GM19025 (cell line): ENCODE measurements at regions not wholly inside any gene's neighbourhood (a gene's known extent, or its start where the extent isn't known, plus 50 kb on each side); places are given as distances from the start of the nearest gene placed in this dataset.

Experiments used
- ATAC-seq: cut with Tn5 transposase; IDR thresholded peaks from one replicate; pipeline ENCODE4 v1.9.1; 2021; ENCODE audit warnings: mild to moderate bottlenecking, low read depth, moderate library complexity; ENCODE audit not compliant: unreplicated experiment

DNA sequence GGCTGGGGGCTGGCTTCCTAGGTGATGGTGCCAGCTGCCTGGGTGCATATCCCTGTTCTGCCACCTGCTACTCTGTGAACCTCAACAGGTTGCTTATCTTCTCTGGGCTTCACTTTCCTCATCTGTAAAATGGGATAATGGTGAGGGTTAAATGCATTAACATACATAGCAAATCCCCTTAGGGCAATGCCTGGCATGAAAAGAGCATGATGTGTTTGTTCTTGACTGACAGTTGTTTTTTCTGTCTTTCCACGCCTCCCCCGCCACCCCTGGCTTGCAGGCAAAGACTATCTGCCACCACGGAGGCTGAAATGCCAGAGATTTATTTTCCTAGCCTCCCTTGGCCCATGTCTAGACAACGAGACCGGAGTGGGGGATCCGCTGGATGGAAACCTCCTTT lies 280.5 kb downstream of the NSG2 start:
- ATAC-seq = no peak

DNA sequence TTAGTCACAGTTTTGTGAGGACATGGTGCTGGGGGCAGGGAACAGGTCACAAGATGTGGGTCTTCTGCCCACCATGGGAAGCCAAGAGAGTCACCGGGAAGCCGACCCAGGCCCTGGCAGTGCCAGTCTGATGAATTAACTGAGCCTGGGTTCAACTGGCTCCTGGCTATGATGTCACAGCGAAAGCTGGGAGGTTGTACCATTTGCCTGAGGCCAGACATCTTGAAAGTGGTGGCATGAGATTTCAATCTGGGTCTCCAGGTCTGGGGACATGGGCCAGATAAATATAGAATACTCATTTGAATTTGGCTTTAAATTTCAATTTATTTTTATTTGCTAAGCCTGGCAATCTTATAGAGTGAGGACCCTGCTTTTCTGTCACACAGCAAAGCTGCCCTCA lies 280.9 kb downstream of the NSG2 start:
- ATAC-seq = no peak

DNA sequence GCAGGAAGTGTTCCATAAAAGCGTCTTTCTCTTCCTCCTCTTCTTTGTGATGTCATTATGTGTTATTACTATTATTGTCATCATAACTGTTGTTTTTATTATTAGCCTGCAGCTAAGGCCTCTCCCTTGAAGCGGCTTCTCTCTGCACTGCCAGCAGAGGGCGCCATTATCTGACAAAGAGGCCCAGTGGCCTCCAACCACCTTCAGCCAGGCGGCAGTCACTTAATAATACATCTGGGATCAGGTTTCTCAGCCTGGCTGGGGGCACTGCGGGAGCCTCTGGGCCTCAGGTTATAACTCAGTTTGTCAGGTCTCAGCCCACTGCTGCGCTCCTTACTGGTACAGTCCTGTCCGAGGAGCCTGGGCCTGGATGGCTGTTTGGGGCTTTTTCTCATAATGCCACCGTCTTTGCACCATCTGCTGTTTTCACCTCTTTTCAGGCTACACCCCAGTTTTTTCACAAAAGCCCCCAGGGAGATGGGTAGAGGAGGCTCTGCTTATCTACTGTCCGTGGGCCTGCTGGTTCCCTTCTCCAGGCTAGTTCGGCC lies 281.9 kb downstream of the NSG2 start:
- ATAC-seq = no peak

DNA sequence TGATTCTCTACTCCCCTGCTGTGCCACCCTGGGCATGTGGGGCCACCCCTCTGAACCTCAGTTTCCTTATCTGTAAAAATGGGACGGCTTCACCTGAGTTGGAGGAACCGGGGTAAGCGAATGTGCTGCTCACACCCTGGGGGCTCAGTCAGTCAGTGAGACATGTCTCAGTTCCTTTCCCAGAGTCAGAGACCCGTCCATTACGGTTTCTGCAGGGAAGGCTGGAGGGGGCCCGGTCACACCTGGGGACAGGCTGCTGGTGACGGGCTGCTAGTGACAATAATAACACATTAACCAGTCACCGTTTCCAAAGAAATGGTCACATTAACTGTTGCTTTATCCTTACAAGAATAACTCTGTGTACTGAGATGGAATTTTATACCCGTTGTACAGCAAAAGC lies 282.4 kb downstream of the NSG2 start:
- no peak for ATAC-seq

DNA sequence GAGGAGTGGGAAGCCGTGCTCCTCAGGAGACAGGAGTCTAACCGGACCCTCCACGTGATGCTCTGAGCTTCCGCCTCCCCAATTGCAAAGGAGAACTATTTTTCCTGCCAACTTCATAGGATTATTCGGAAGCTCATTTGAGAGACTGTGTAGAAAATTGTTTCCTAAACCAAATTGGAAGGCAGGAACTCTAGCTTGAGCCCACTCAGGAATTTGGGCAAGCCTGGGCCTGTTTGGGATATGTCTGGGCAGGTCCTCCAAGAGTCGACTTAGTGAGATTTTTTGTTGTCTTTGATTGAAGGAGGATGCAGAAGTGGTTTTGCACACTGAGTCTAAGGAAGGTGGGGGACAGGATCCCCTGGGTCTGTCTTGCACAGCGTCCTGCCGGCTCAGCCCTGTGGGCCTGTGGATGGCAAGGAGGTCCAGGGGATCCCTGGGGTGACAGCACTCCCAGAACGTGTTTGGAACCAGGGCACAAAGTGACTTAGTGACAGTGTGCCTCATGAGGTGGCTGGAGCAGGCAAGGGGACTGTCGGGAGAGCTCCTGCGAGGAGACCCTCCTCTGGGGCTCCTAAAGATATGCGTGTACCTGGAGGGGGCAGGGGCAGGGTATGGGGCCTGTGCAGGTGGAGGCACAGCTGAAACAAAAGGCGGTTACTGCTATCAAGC lies 283.3 kb downstream of the NSG2 start:
- no peak for ATAC-seq

DNA sequence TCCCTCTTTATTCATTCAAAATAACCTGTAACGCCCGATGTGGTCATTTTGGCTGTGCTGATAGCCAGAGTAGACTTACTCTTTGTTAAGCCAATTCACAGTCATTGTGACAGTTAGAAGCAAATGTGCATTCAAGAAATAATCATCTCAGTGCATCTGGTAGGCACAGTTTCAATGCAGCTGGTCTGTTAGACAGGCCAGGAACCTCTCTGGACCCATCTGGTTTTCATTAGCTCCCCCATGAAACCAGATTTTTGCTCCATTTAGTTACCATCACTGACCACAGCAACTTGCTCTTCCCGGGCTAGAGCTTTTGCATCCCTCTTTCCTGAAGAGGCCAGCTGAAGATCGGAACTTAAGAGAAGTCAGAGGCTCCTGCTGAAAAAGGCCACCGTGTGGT lies 284.2 kb downstream of the NSG2 start:
- ATAC-seq = no peak

DNA sequence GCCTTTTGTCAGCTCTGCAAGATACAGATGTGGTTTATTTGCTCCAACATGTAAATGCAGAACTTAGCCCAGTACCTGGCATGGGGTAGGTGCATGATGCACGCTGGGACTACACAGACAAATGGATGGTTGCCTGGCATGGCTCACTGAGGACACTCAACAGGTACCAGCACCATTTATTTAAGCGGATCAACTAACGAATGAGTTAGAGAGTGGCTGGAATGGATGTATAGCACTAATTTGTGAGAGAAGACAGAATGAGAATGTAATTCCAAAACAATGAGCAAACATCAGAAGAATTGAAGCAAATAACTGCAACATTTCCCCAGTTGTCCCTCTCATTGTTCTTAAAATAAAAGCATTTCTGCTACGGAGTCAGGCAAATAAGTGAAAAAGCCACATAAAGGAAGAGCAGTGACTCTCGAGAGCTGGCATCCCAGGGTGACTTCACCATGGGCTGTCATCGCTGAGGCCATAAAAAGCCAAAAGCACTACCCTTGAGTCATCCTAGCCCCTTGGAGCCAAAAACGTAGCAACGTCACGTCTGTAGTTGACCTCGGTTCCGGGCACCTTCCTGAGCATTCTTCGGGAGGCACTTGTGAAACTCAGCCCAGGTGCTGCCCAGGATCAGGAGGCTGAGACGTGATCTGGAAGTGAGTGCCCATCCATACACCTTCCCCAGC lies 290.3 kb downstream of the NSG2 start:
- no peak for ATAC-seq

DNA sequence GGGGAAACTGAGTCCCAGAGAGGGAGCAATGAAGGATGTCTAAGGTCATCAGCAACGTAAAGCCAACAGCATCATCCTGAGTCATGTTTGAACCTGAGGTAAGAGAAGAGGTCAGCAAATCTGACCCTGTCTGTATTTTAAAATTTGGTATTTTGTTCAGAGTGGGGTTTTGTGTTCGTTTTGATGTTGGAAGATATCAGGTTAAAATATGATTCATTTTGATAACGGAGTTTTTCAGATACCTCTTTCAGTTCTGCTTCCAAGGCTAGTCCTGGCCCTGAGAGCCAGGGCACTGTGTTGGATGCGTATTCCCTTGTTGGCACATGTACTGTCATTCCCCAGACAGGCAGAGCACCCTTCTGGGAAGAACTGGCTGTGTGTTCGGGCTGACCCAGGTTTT lies 291.0 kb downstream of the NSG2 start:
- ATAC-seq = no peak

DNA sequence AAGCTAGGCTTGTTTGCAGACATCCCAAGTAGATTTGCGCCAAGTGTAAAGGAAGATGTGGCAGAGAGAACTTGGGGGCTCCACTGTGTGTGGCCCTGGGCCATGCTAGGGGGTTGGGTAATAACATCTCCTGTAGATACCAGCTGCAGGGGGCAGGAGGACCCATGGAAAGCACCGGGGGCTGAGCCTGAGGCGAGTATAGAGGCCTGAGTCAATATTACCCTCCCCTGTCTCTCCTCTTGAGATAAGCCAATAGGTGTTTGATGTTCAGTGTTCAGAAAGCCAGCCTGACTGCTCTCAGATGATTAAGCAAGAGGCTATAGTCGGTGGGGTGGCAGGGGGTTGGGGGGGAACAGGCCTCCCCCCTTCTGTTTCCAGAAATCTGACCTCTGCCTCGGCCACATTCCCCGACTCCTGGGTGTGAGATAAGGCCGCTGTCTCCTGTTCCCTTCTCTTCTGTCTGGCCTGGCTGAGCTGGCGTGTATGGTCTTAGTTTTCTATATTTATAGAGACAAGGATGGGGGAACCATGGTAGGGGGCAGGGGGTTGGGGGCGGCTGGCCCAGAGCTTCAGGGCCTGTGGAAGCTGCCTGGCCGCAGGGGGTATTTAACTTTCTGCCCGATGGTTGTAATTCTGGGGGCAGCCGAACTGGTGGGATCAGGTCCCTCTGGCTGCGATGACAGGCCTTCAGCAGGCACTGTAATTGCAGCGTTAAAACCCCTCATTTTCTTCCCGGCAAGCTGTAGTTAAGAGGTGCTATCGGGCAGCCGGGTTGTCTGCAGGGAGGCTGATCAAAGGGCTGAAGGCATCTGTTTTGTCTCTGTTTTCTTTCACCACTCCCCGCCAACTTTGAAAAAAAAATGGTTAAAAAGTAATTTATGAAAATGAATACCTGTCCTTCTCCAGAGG lies 292.0 kb downstream of the NSG2 start:
- no peak for ATAC-seq

DNA sequence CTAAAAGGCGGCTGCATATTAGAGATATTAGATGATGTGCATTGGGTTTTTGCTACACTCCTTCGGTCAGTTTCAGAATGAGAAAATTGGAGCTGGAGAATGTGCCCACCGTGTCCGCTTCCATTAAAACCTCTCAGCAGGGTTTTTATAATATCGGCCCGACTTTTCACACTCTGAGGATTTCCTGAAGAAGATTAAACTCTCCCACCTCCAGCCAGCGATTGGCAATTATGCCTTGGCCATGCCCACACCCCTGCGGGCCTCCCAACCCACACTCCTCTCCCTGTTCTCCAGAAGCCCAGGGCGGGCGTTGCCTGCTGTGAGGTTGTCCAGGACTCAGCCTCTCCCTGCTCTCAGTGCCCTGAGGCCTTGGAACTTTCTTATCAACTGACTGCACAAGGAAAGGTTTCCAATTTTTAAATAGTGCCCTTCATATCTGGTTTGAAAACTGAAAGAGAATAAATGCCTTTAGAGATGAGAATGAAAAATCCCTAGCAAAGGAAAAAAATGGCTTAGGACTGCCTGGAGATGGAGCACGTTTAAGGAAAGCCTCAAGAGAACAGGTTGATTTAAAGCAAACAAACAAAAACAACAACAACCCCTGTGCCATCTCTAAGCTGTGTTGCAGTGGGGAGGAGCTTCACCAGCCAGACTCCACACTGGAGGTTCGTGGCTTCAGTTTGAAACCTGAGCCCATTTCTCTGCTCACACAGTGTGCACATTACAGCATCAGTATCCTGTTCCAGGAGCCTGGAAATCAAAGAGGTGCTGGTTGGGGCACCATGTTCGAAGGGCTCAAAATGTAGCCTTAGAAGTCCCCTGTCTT lies 292.9 kb downstream of the NSG2 start:
- ATAC-seq = no peak

DNA sequence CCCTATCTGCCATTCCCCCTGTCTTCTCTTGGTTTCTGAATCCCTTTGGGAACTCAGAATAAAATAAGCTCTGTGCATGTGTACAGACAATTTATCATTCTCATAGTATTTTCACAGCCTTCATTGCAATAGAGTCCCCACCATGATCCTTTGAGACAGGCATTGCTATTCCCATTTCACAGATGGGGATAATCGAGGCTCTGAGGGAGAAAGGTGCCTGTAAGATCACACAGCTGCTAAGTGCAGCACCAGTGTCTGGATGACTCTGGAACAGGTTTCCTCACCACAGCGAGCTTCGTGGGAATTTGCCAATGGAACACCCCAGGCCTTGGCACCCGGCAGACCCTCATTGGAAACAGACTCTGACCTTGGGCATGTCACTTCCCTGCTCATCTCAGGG lies 293.6 kb downstream of the NSG2 start:
- no peak for ATAC-seq

DNA sequence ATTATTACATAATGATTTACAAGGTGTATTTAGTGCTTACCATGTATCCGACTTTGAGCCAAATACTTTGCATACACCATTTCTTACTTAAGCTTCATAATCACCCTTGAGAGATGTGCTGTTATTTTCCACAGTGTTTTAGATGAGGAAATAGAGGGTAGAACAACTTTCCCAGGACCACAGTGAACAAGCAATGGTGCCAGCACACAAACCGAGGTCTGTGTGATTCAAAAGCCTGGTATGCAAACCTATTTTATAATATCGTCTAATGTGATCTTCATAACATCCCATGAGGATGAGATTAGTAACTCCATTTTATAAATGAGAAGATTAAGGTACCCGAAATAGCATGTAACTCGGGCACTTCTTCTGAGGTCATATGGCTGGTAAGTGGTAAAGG lies 294.7 kb downstream of the NSG2 start:
- ATAC-seq = no peak

DNA sequence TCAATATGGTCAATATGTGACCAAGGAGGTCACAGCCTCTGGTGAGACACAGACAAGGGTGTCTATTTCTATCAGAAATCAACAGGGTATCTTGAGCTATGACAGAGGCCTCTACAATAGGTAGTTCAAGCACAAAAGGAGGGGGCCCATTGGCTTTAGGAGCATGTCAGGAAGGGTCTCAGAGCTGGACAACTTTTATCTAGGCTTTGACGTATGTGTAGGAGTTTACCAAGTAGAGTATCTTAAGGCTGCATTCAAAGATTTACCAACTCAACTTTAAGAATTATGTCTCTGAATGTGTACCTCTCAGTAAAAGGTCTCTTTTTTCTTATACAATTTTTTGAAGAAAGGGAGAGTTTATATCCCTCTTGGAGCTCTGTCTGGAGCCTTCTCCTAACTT lies 297.2 kb downstream of the NSG2 start:
- no peak for ATAC-seq

DNA sequence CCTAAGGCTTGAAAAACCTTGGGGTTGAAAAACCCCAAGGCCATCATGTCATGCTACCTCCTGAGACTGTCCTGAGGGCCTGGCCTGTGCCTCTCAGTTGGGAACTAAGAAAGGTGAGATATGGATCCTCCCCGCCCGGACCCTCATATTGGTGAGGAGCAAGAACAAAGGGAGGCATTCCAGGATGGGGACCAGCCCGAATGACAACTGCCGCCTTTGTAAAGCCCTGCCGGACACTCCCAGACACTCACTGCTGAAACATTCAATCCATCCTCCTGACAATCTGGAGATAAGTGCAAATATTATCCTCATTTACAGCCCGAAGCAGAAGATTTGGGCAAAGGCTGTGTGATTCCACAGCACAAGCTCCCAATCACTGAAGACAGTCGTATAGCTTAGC lies 298.3 kb downstream of the NSG2 start:
- no peak for ATAC-seq

DNA sequence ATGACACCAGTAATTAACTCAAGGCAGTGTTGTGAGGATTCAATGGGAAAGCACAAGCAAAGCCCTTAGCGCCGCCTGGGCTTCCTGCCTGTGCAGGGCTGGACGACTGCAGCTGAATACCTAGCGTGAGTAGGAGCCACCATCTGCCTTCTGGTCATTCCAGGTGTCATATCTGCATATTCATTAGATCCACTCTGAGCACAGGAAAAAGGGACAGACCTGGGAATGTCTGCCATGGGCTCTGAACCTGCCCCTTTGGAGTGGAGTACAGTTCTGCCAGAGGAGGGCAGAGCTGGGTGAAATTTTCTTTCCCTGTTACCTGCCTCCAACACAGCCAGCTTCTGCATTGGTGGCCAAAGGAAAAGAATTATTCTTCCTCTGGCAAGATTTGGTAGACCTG lies 298.8 kb downstream of the NSG2 start:
- ATAC-seq = no peak

DNA sequence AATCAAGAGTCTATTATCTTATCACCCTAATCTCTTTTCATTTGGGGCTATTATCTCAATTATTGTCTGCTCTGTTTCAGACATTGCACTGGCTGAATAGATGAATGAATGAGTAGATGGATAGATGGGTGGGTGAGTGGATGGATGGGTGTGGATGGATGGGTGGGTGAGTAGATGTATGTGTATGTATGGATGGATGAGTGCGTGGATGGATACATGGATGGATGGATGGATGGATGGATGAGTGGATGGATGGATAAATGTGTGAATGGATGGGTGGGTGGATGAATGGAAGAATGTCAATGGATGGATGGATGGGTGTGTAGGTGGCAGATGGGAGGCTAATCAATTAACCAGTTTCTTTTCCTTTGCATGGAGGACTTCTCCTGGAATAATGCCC lies 301.7 kb downstream of the NSG2 start:
- ATAC-seq = no peak

DNA sequence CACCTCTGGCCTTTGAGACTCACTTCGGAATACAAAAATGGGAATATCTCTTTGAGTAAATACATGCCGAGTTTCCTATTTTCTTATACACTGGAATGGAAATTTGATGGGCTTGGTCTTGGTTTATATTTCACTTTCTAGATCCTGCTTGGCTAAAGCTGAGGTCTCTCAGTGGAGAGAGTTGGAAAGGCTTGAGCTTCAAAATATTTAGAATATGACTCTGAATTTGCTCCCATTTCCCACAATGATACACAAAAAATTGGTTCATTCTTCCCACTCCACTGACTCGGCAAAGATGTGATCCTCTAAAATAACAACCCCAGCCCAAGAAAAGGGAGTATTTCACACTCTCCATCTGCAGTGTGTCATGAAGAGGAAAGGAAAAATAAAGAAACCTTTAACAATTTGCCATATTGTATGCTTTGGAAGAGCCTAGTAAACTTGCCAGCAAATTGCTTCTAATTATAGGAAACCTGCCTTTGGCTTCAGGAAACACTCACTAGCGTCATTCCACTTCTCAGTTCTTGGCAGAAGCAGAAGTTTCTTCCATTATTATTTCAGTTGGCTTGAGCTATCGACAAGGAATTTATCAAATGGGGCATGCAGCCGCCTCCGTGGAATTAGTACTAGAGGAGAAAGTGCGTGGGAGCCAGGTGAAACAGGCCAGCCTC lies 302.9 kb downstream of the NSG2 start:
- ATAC-seq = no peak

DNA sequence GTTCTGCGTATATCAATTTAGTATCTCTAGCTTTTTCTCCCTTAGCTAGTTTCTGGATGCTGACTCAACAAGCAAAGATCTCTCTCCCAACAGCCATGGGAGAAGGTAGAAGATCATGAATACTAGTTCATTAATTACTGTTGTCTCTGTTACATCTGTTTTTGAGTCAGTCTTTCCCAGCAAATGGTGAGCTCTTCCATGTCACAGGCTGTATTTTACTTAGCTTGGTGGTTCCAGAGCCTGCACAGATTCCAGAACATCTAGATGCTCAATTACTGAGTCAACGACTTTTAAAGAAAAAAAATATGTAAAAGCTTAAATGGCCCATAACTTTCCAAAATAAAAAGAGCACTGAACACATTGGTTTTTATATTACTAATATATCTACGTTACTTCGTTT lies 307.2 kb downstream of the NSG2 start:
- no peak for ATAC-seq

DNA sequence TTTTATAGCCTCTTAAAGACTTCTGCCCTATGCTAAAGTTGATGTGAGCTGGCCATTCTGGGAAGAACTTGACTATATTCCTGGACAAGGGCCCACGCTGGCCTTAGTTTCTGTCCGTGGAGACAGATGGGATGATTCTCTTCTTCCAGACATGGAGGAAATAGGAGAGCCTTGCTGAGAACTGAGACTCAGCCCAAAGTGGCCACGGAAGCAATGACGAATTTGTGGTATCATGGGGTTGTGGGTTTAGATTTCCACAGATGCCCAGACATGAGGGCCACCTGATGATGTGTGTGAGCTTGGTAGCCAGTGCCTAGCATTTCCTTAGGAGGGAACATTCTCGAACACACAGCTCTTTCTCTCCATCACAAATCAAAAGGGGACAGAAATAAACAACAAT lies 309.1 kb downstream of the NSG2 start:
- ATAC-seq = no peak

DNA sequence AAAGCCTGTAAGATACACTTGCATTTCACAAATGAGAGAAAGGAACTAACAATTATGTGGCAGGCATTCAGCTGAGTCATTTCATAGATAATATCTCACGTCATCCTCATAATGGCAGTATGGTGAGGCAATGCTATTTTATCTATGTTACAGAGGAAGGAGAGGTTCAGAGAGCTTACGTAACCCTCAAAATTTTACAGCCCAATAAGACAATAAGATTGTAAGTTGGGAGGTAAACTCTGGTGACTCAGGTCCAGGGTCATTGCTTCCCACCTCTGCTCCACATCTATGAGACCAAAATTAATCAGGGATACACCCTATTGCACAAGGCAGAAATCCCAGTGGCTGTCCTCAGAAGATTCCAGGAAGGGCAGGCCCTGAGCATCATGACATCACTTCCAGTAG lies 309.7 kb downstream of the NSG2 start:
- no peak for ATAC-seq
